ENCODE measurements at regions not wholly inside any gene's neighbourhood (a gene's known extent, or its start where the extent isn't known, plus 50 kb on each side); places are given as distances from the start of the nearest gene placed in this dataset.

DNA sequence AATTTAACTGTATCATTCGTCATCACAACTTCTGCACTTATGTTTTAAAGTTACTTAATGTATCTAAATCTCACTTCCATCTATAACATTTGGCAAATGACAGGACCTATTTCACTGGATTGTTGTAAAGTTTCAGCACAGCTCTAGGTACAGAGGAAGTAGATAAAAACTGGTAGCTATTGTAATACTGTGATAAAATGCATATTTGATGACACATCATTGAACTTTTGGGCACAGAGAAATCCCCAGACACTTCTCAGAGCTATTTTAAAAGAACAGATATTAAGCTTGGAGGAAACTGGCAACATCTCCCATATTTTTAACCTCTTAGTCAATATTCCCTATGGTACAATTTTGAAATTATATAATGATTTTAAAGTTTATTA lies 138.7 kb downstream of the RFPL4B start:
- TF ChIP-seq, protein P1, sequence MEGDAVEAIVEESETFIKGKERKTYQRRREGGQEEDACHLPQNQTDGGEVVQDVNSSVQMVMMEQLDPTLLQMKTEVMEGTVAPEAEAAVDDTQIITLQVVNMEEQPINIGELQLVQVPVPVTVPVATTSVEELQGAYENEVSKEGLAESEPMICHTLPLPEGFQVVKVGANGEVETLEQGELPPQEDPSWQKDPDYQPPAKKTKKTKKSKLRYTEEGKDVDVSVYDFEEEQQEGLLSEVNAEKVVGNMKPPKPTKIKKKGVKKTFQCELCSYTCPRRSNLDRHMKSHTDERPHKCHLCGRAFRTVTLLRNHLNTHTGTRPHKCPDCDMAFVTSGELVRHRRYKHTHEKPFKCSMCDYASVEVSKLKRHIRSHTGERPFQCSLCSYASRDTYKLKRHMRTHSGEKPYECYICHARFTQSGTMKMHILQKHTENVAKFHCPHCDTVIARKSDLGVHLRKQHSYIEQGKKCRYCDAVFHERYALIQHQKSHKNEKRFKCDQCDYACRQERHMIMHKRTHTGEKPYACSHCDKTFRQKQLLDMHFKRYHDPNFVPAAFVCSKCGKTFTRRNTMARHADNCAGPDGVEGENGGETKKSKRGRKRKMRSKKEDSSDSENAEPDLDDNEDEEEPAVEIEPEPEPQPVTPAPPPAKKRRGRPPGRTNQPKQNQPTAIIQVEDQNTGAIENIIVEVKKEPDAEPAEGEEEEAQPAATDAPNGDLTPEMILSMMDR (IDR thresholded peaks at IDR 0.05; ENCODE audit: extremely low read depth in 1 of 2, insufficient read depth in 1 of 2, low read depth in 1 of 2, low read length in 2 of 2) = no peak
- TF ChIP-seq EZH2 (IDR thresholded peaks at IDR 0.05; ENCODE audit: borderline replicate concordance, low read depth, low read length, severe bottlenecking) (no peak), POLR2AphosphoS5 (IDR thresholded peaks at IDR 0.05; ENCODE audit: insufficient read depth, low read depth, low read length) (no peak), POLR2A (IDR thresholded peaks at IDR 0.05; ENCODE audit: low read depth, low read length) (no peak), JUN (IDR thresholded peaks at IDR 0.05; ENCODE audit: borderline replicate concordance, insufficient read depth, insufficient read length, low read depth) (peak; percentile 35), GATA2 (IDR thresholded peaks at IDR 0.05; ENCODE audit: insufficient read depth, insufficient read length, low read depth, low read length) (peak; percentile 54), MYC (IDR thresholded peaks at IDR 0.05; ENCODE audit: low read depth, low read length) (no peak)

Measured in endothelial cell of umbilical vein (primary cell).